Stromal cell of bone marrow (primary cell): ENCODE measurements at regions not wholly inside any gene's neighbourhood (a gene's known extent, or its start where the extent isn't known, plus 50 kb on each side); places are given as distances from the start of the nearest gene placed in this dataset.
"Not testable (repeated sequence)": the region's sequence is repeated elsewhere in the genome, so short reads cannot be mapped to it uniquely, and the experiment has no call there.

Source experiments
- DNase-seq: peaks from one replicate; pipeline ENCODE4 v3.0.0-alpha.2; 2012; ENCODE audit warnings: low read depth

DNA sequence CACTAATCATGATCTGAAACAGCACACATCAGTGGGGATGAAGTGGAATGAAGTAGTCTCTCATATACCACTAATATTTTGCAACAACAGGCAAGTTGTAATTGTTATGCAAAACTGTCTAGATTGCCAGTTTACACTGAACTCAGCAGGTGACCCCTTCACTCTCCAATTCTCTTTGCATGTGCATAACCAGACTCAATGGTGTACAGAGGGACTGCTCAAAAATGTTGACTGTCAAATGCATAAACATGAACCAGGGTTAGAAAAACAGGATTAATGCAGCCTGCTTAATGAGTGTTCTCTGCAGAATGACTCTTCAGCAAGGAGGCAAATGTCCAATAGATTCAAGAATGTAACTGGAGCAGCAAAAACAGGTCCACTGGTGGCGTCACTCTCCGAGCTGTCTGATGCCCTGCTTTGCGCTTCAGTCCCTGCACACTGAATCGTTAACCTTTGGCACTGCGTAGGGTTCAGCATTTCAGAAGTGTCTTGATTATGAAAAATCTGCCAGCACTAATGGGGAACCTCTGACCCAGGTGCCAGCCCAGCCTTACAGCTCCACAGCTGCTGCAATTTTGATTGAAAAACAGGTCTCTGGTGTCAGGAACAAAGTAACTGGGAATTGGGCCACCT is 209.3 kb downstream of the TDRD15 start:
- no peak for DNase-seq

- DNase-seq = no peak
Measured at GRCh38 chr2:21333684-21334083, 209.9 kb downstream of the TDRD15 start.

GRCh38 chr2:21346984-21347383 is 223.2 kb downstream of the TDRD15 start:
- DNase-seq = no peak

- DNase-seq = no peak
Measured at GRCh38 chr2:21353879-21354679, 230.3 kb downstream of the TDRD15 start.

- DNase-seq = no peak
Measured at GRCh38 chr2:21356086-21356856, 232.5 kb downstream of the TDRD15 start.

GRCh38 chr2:21356857-21357255 is 233.1 kb downstream of the TDRD15 start:
- no peak for DNase-seq

DNA sequence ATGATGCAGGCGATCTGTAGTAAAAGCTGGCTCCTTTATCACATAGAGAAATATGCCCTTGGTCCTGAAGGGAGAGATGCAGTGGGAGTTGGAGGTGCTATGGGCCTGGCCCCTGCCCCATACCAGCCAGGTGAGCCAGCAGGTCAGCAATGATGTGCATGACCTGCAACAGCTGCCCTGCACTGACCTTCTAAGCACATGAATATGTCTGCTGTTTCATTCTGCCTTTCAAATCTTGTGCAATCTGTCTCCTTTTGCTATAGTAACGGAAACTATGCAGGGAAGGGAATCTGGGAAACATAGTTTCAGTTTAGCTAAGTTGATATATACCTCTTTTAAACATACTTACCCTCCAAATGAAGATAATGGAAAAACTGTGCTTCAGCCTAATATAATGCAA is 235.2 kb downstream of the TDRD15 start:
- no peak for DNase-seq

GRCh38 chr2:21361384-21361783 is 237.6 kb downstream of the TDRD15 start:
- DNase-seq = no peak

- DNase-seq = no peak
Measured at GRCh38 chr2:21361957-21362486, 238.3 kb downstream of the TDRD15 start.

GRCh38 chr2:21363364-21363763 is 239.6 kb downstream of the TDRD15 start:
- DNase-seq = no peak

DNA sequence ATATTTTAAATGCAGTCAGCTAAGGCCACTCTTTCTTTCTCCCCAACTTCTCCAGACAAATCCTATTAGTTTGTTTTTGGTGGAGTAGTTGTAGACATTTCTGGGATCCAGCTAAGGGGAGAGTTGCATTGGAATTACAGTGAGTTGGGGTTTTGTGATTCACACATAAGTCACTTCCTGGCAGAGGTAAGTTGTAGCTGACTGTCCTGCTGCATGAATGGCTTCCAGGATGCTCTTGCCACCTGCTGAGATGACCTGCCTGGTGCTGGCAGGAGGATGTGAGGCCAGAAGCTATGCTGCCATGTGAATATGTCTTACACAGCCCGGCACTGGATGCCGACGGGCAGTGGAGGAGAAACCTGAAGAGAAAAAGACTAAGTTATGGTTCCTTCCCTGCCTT is 243.7 kb downstream of the TDRD15 start:
- DNase-seq = no peak

- DNase-seq = no peak
Measured at GRCh38 chr2:21369787-21370186, 246.0 kb downstream of the TDRD15 start.

DNA sequence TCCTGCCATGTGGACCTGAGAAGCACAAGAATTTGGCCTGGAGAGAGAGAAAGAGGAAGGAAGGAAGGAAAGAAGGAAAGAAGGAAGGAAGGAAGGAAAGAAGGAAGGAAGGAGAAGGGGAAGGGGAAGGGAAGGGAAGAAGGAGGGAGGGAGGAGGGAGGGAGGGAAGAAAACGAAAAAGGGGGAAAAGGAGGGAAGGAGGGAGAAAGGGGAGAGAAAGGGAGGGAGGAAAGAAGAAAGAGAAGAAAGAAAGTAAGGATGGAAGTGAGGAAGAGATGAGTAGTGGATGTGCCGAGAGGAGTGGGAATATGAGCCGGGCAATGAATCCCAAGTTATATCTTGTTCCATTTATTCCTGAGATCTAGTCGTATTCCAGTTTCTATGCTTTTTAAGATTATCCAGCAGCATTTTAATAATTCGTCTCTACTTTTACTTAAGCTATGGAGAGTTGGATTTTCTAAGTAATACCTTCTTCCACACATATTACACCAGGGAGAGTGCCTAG is 247.8 kb downstream of the TDRD15 start:
- DNase-seq = no peak

DNA sequence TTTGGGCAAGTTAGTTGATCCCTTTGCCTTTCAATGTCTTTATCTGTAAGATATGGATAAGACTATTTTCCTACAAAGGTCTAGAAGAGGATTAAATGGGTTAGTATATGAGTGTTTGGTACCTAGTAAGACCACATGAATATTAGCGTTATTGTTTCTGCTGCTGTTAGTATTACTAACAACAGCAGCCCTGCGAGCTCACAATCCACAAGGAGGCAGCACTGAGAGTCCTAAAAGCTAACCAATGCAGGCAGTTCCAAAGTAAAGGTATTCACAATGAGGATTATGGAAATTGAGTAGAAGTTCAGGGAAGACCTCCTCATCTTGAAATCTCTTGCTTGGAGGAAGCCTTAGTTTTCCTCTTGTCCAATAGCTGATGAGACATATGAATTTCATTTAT is 248.9 kb downstream of the TDRD15 start:
- DNase-seq = no peak

DNA sequence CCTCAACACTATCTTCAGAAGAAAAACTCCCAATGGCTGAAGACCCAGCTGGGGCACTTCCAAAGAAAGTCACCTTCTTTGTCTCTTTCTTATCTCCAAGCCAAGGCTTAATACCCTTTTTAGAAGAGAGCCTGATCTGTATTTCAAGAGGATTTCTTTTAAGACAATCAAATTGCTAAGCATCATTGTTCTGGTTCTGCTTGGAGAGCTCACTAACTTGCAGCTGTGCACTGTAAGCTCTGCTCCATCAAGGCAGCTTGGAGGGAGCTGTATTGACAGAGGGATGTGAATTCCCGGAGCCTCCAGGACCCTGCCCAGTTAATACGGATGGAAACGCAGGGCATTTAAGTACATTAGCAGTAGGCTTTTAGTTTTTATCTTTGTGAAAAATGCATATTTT is 253.1 kb downstream of the TDRD15 start:
- no peak for DNase-seq

DNA sequence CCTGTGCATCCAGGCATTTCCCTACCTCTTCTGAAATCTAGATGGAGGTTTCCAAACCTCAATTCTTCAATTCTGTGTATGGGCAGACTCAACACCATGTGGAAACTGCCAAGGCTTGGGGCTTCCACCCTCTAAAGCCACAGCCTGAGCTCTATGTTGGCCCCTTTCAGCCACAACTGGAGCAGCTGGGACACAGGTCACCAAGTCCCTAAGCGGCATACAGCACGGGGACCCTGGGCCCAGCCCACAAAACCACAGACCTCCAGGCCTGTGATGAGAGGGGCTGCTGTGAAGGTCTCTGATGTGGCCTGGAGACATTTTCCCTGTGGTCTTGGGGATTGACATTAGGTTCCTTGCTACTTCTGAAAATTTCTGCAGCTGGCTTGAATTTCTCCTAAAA is 255.4 kb downstream of the TDRD15 start:
- no peak for DNase-seq

GRCh38 chr2:21379668-21380067 is 255.9 kb downstream of the TDRD15 start:
- not testable (repeated sequence) for DNase-seq

GRCh38 chr2:21381421-21381820 is 257.7 kb downstream of the TDRD15 start:
- no peak for DNase-seq

- DNase-seq = no peak
Measured at GRCh38 chr2:21382701-21383520, 259.1 kb downstream of the TDRD15 start.

DNA sequence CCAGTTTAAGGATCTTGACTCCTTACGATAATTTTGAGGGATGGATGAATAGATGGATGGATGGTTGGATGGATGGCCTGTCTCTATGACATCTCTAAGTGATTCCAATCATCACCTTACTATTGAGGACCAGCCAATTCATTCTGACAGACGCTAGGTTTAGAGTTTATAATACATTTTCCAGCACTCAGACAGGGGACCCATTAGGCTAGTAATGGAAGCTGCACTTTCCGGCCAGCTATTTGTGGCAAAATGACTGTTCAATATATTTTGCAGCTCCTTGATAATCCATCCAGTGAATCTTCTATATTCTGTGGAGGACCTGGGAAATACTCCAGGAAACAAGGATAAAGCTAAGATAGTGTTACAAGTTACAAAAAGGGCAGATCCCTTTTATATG is 262.9 kb downstream of the TDRD15 start:
- no peak for DNase-seq

DNA sequence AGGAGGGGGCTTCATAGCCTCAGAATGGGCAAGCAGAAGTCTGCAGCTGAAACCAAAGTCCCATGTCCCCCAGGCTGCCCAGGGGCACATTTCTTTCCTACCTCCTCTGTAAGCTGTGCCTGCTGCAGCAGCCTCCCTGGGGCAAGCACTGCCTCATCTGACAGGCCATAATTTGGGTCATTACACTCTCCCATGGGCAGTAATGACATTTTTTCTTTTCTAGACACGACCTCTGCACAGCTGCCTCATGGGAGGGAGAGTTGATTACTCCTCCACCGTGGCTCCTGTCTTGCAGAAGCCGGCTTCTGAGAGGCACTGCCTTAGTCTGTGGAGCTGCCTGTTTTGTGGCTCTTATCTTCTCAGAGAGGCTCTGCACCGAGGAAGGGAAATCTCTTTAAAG is 268.9 kb downstream of the TDRD15 start:
- no peak for DNase-seq

- DNase-seq = no peak
Measured at GRCh38 chr2:21393173-21393572, 269.4 kb downstream of the TDRD15 start.
